ACC112 (cell line): ENCODE measurements at regions not wholly inside any gene's neighbourhood (a gene's known extent, or its start where the extent isn't known, plus 50 kb on each side); places are given as distances from the start of the nearest gene placed in this dataset.

Experiments used
- H2AFZ ChIP-seq: fragments of 200-600 bp; sonication (generic); one replicate; pipeline ENCODE4 v1.6.0; 2017; ENCODE audit warnings: antibody characterized with exemption, low read length; ENCODE audit not compliant: unreplicated experiment
- H3K27ac ChIP-seq: fragments of 200-600 bp; sonication (generic); 2 replicates; pipeline ENCODE4 v1.5.1; 2014; ENCODE audit warnings: low read depth, mild to moderate bottlenecking, antibody characterized with exemption, low read length, moderate library complexity
- H3K27me3 ChIP-seq: fragments of 200-600 bp; sonication (generic); 2 replicates; pipeline ENCODE4 v1.6.1; 2014; ENCODE audit warnings: mild to moderate bottlenecking, antibody characterized with exemption, low read length, moderate library complexity, mixed read lengths; ENCODE audit not compliant: insufficient read depth
- H3K36me3 ChIP-seq: fragments of 200-600 bp; sonication (generic); 2 replicates; pipeline ENCODE4 v1.6.1; 2016; ENCODE audit warnings: mild to moderate bottlenecking, antibody characterized with exemption, low read length, moderate library complexity, mixed read lengths; ENCODE audit not compliant: insufficient read depth
- H3K4me1 ChIP-seq: fragments of 200-600 bp; sonication (generic); one replicate; pipeline ENCODE4 v1.6.1; 2016; ENCODE audit warnings: low read length, mixed read lengths; ENCODE audit not compliant: insufficient read depth, unreplicated experiment, control insufficient read depth
- H3K4me3 ChIP-seq: fragments of 200-600 bp; sonication (generic); 2 replicates; pipeline ENCODE4 v1.5.1; 2014; ENCODE audit warnings: mild to moderate bottlenecking, low read depth, low read length
- H3K79me2 ChIP-seq: fragments of 200-600 bp; sonication (generic); one replicate; pipeline ENCODE4 v1.6.0; 2016; ENCODE audit warnings: low read length; ENCODE audit not compliant: control insufficient read depth, unreplicated experiment, insufficient read depth

- H3K4me3 ChIP-seq, result peak overlapping the region; percentile 62; the same call in 1 of the 2 replicates
Measured at GRCh38 chr3:162491952-162492351, 995.3 kb downstream of the OTOL1 start.

GRCh38 chr3:162492446-162493081 lies 996.0 kb downstream of the OTOL1 start:
- peak overlapping the region; percentile 62 for H3K4me3 ChIP-seq
- H3K27ac ChIP-seq, result peak overlapping the region; percentile 79
- peak overlapping the region; percentile 25 for H2AFZ ChIP-seq
- no peaks in the 10 kb centered on the region for H3K79me2 ChIP-seq
- H3K36me3 ChIP-seq, result no peaks in the 10 kb centered on the region
- no peaks in the 10 kb centered on the region for H3K27me3 ChIP-seq
- peaks cover 17% of the 10 kb centered on the region for H3K4me1 ChIP-seq

More at GRCh38 chr3:162491952-162492351, 995.3 kb downstream of the OTOL1 start:
- no peaks in the 10 kb centered on the region for H3K36me3 ChIP-seq
- H3K27ac ChIP-seq, result peak overlapping the region; percentile 79
- H3K4me1 ChIP-seq, result peaks cover 17% of the 10 kb centered on the region
- H2AFZ ChIP-seq, result no peak overlapping the region
- no peaks in the 10 kb centered on the region for H3K79me2 ChIP-seq
- H3K27me3 ChIP-seq, result no peaks in the 10 kb centered on the region

GRCh38 chr3:162498626-162499025 lies 1002.0 kb downstream of the OTOL1 start:
- H3K27me3 ChIP-seq, result no peaks in the 10 kb centered on the region
- no peak overlapping the region for H3K27ac ChIP-seq
- no peaks in the 10 kb centered on the region for H3K79me2 ChIP-seq
- H2AFZ ChIP-seq, result no peak overlapping the region
- H3K36me3 ChIP-seq, result no peaks in the 10 kb centered on the region
- H3K4me1 ChIP-seq, result no peaks in the 10 kb centered on the region
- H3K4me3 ChIP-seq, result no peak overlapping the region

GRCh38 chr3:162507397-162507796 lies 1010.8 kb downstream of the OTOL1 start:
- no peak overlapping the region for H3K4me3 ChIP-seq
- H3K36me3 ChIP-seq, result no peaks in the 10 kb centered on the region
- H3K27me3 ChIP-seq, result no peaks in the 10 kb centered on the region
- no peaks in the 10 kb centered on the region for H3K79me2 ChIP-seq
- H3K27ac ChIP-seq, result no peak overlapping the region
- H2AFZ ChIP-seq, result no peak overlapping the region
- H3K4me1 ChIP-seq, result no peaks in the 10 kb centered on the region

- no peak overlapping the region for H3K27ac ChIP-seq
- H2AFZ ChIP-seq, result no peak overlapping the region
- H3K27me3 ChIP-seq, result no peaks in the 10 kb centered on the region
- no peaks in the 10 kb centered on the region for H3K79me2 ChIP-seq
- no peaks in the 10 kb centered on the region for H3K4me1 ChIP-seq
- H3K4me3 ChIP-seq, result no peak overlapping the region
- H3K36me3 ChIP-seq, result no peaks in the 10 kb centered on the region
Measured at GRCh38 chr3:162512488-162512887, 1015.9 kb downstream of the OTOL1 start.

- H3K27ac ChIP-seq, result no peak overlapping the region
- H3K27me3 ChIP-seq, result no peaks in the 10 kb centered on the region
- H3K4me3 ChIP-seq, result no peak overlapping the region
- H3K36me3 ChIP-seq, result no peaks in the 10 kb centered on the region
- H3K4me1 ChIP-seq, result no peaks in the 10 kb centered on the region
- no peaks in the 10 kb centered on the region for H3K79me2 ChIP-seq
- H2AFZ ChIP-seq, result no peak overlapping the region
Measured at GRCh38 chr3:162517110-162517509, 1020.5 kb downstream of the OTOL1 start.

GRCh38 chr3:162521669-162522068 lies 1025.1 kb downstream of the OTOL1 start:
- no peak overlapping the region for H3K27ac ChIP-seq
- no peaks in the 10 kb centered on the region for H3K79me2 ChIP-seq
- no peak overlapping the region for H3K4me3 ChIP-seq
- H3K4me1 ChIP-seq, result peaks cover 10% of the 10 kb centered on the region
- no peaks in the 10 kb centered on the region for H3K27me3 ChIP-seq
- no peaks in the 10 kb centered on the region for H3K36me3 ChIP-seq
- no peak overlapping the region for H2AFZ ChIP-seq

- Histone ChIP-seq H3K27me3 (no peaks in the 10 kb centered on the region), H3K36me3 (no peaks in the 10 kb centered on the region), H3K4me3 (no peak overlapping the region), H3K79me2 (no peaks in the 10 kb centered on the region), H2AFZ (no peak overlapping the region), H3K4me1 (peaks cover 10% of the 10 kb centered on the region), H3K27ac (peak overlapping the region; percentile 36; the same call in 1 of the 2 replicates)
Measured at GRCh38 chr3:162525066-162525742, 1028.6 kb downstream of the OTOL1 start.

GRCh38 chr3:162525771-162526170 lies 1029.2 kb downstream of the OTOL1 start:
- H3K4me3 ChIP-seq, result no peak overlapping the region
- no peaks in the 10 kb centered on the region for H3K79me2 ChIP-seq
- H3K4me1 ChIP-seq, result peaks cover 10% of the 10 kb centered on the region
- no peaks in the 10 kb centered on the region for H3K36me3 ChIP-seq
- H3K27me3 ChIP-seq, result no peaks in the 10 kb centered on the region
- H3K27ac ChIP-seq, result no peak overlapping the region
- no peak overlapping the region for H2AFZ ChIP-seq

- H3K27me3 ChIP-seq, result no peaks in the 10 kb centered on the region
- H3K4me1 ChIP-seq, result no peaks in the 10 kb centered on the region
- H2AFZ ChIP-seq, result no peak overlapping the region
- no peak overlapping the region for H3K4me3 ChIP-seq
- no peak overlapping the region for H3K27ac ChIP-seq
- no peaks in the 10 kb centered on the region for H3K36me3 ChIP-seq
- no peaks in the 10 kb centered on the region for H3K79me2 ChIP-seq
Measured at GRCh38 chr3:162534431-162534830, 1037.8 kb downstream of the OTOL1 start.

- Histone ChIP-seq H3K27me3 (no peaks in the 10 kb centered on the region), H3K4me3 (no peak overlapping the region), H3K79me2 (no peaks in the 10 kb centered on the region), H2AFZ (no peak overlapping the region), H3K36me3 (no peaks in the 10 kb centered on the region), H3K27ac (no peak overlapping the region), H3K4me1 (no peaks in the 10 kb centered on the region)
Measured at GRCh38 chr3:162538491-162538890, 1041.9 kb downstream of the OTOL1 start.
